ENCODE measurements at regions not wholly inside any gene's neighbourhood (a gene's known extent, or its start where the extent isn't known, plus 50 kb on each side); places are given as distances from the start of the nearest gene placed in this dataset.

- FAIRE-seq: no peak
These were observed 441.5 kb upstream of the ARHGEF26 start for GRCh38 chr3:153679714-153680113.

GRCh38 chr3:153680526-153680925 is 440.7 kb upstream of the ARHGEF26 start:
- FAIRE-seq: no peak

GRCh38 chr3:153681057-153681456 is 440.1 kb upstream of the ARHGEF26 start:
- no peak for FAIRE-seq

- no peak for FAIRE-seq
These were observed 432.7 kb upstream of the ARHGEF26 start for GRCh38 chr3:153688301-153689120.

GRCh38 chr3:153693207-153693606 is 428.0 kb upstream of the ARHGEF26 start:
- no peak for FAIRE-seq

GRCh38 chr3:153702106-153702505 is 419.1 kb upstream of the ARHGEF26 start:
- no peak for FAIRE-seq

GRCh38 chr3:153704115-153704514 is 417.1 kb upstream of the ARHGEF26 start:
- no peak for FAIRE-seq

- FAIRE-seq: no peak
These were observed 414.5 kb upstream of the ARHGEF26 start for GRCh38 chr3:153706706-153707105.

GRCh38 chr3:153714016-153714415 is 407.2 kb upstream of the ARHGEF26 start:
- FAIRE-seq: no peak

GRCh38 chr3:153714588-153715290 is 406.5 kb upstream of the ARHGEF26 start:
- no peak for FAIRE-seq

GRCh38 chr3:153722157-153722556 is 399.0 kb upstream of the ARHGEF26 start:
- no peak for FAIRE-seq

- no peak for FAIRE-seq
These were observed 390.1 kb upstream of the ARHGEF26 start for GRCh38 chr3:153731071-153731470.

GRCh38 chr3:153734777-153735551 is 386.2 kb upstream of the ARHGEF26 start:
- FAIRE-seq: no peak

- no peak for FAIRE-seq
These were observed 381.1 kb upstream of the ARHGEF26 start for GRCh38 chr3:153740109-153740508.

- FAIRE-seq: no peak
These were observed 376.3 kb upstream of the ARHGEF26 start for GRCh38 chr3:153744889-153745288.

GRCh38 chr3:153746211-153746610 is 375.0 kb upstream of the ARHGEF26 start:
- FAIRE-seq: no peak

- FAIRE-seq: no peak
These were observed 372.1 kb upstream of the ARHGEF26 start for GRCh38 chr3:153749070-153749610.

GRCh38 chr3:153752405-153753027 is 368.7 kb upstream of the ARHGEF26 start:
- no peak for FAIRE-seq

GRCh38 chr3:153753035-153753434 is 368.2 kb upstream of the ARHGEF26 start:
- no peak for FAIRE-seq

GRCh38 chr3:153756816-153757215 is 364.4 kb upstream of the ARHGEF26 start:
- no peak for FAIRE-seq

- FAIRE-seq: no peak
These were observed 363.4 kb upstream of the ARHGEF26 start for GRCh38 chr3:153757839-153758238.

GRCh38 chr3:153760948-153761347 is 360.2 kb upstream of the ARHGEF26 start:
- no peak for FAIRE-seq

Measured in islet of Langerhans (tissue), 1 donor.